PC-3 (cell line): ENCODE measurements at regions not wholly inside any gene's neighbourhood (a gene's known extent, or its start where the extent isn't known, plus 50 kb on each side); places are given as distances from the start of the nearest gene placed in this dataset.
"Not testable (repeated sequence)": the region's sequence is repeated elsewhere in the genome, so short reads cannot be mapped to it uniquely, and the experiment has no call there.

Experiments used
- EZH2 ChIP-seq: fragments of 300-600 bp; sonication (generic); IDR thresholded peaks from one replicate; pipeline ENCODE4 v1.6.1; 2017; ENCODE audit warnings: antibody characterized with exemption, mild to moderate bottlenecking, low read length; ENCODE audit not compliant: unreplicated experiment
- EZH2phosphoT487 ChIP-seq: fragments of 300-600 bp; sonication (generic); IDR thresholded peaks from 2 replicates; pipeline ENCODE4 v1.6.1; 2018; ENCODE audit warnings: mild to moderate bottlenecking, antibody characterized with exemption, low read length, borderline replicate concordance
- TF ChIP-seq, protein P1 (sequence below): fragments of 300-600 bp; sonication (generic); conservative IDR thresholded peaks from 2 replicates; pipeline ENCODE4 v1.5.1; 2017; ENCODE audit warnings: antibody characterized with exemption, low read depth, mild to moderate bottlenecking, low read length

DNA sequence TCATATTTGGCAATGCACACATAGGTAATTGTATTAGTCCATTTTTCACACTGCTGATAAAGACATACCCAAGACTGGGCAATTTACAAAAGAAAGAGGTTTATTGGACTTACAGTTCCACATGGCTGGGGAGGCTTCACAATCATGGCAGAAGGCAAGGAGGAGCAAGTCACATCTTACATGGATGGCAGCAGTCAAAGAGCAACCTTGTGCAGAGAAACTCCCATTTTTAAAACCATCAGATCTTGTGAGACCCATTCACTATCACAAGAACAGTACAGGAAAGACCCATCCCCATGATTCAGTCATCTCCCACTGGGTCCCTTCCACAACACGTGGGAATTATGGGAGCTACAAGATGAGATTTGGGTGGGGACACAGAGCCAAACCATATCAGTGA, 123.2 kb downstream of the KBTBD2 start:
- not testable (repeated sequence) for TF ChIP-seq EZH2, EZH2phosphoT487
- TF ChIP-seq, protein P1, sequence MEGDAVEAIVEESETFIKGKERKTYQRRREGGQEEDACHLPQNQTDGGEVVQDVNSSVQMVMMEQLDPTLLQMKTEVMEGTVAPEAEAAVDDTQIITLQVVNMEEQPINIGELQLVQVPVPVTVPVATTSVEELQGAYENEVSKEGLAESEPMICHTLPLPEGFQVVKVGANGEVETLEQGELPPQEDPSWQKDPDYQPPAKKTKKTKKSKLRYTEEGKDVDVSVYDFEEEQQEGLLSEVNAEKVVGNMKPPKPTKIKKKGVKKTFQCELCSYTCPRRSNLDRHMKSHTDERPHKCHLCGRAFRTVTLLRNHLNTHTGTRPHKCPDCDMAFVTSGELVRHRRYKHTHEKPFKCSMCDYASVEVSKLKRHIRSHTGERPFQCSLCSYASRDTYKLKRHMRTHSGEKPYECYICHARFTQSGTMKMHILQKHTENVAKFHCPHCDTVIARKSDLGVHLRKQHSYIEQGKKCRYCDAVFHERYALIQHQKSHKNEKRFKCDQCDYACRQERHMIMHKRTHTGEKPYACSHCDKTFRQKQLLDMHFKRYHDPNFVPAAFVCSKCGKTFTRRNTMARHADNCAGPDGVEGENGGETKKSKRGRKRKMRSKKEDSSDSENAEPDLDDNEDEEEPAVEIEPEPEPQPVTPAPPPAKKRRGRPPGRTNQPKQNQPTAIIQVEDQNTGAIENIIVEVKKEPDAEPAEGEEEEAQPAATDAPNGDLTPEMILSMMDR: not testable (repeated sequence)
